PC-9 (cell line): ENCODE measurements at regions not wholly inside any gene's neighbourhood (a gene's known extent, or its start where the extent isn't known, plus 50 kb on each side); places are given as distances from the start of the nearest gene placed in this dataset.

Experiments used
- EZH2 ChIP-seq: fragments of 200-600 bp; sonication (generic); IDR thresholded peaks from 2 replicates; pipeline ENCODE4 v1.8.0; 2017; ENCODE audit warnings: antibody characterized with exemption, low read depth
- TF ChIP-seq, protein P1 (sequence below): fragments of 200-600 bp; sonication (generic); conservative IDR thresholded peaks from 2 replicates; pipeline ENCODE4 v1.6.1; 2017; ENCODE audit warnings: mixed run types, antibody characterized with exemption, mild to moderate bottlenecking, moderate library complexity

DNA sequence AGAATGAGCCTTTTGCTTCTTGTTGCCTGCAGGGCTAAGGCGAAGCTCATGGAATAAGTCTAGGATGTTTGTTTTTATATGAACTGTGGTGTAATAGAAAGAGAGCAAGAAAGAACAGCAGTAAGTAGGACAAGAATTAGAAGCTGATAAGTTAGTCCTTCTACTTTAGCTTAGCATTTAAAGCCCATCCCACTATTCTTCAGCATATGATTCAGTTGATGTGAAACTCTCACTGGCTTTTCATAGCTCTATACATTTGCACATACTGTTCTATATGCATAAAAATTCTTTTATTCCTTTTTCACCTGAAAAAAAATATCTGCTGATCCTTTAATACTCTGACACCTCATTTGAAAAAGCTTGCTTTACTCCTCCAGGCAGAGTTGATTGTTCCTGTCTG, 712.0 kb downstream of the USP25 start:
- TF ChIP-seq EZH2 = no peak
- TF ChIP-seq, protein P1, sequence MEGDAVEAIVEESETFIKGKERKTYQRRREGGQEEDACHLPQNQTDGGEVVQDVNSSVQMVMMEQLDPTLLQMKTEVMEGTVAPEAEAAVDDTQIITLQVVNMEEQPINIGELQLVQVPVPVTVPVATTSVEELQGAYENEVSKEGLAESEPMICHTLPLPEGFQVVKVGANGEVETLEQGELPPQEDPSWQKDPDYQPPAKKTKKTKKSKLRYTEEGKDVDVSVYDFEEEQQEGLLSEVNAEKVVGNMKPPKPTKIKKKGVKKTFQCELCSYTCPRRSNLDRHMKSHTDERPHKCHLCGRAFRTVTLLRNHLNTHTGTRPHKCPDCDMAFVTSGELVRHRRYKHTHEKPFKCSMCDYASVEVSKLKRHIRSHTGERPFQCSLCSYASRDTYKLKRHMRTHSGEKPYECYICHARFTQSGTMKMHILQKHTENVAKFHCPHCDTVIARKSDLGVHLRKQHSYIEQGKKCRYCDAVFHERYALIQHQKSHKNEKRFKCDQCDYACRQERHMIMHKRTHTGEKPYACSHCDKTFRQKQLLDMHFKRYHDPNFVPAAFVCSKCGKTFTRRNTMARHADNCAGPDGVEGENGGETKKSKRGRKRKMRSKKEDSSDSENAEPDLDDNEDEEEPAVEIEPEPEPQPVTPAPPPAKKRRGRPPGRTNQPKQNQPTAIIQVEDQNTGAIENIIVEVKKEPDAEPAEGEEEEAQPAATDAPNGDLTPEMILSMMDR = no peak
